ENCODE measurements at regions not wholly inside any gene's neighbourhood (a gene's known extent, or its start where the extent isn't known, plus 50 kb on each side); places are given as distances from the start of the nearest gene placed in this dataset.

DNA sequence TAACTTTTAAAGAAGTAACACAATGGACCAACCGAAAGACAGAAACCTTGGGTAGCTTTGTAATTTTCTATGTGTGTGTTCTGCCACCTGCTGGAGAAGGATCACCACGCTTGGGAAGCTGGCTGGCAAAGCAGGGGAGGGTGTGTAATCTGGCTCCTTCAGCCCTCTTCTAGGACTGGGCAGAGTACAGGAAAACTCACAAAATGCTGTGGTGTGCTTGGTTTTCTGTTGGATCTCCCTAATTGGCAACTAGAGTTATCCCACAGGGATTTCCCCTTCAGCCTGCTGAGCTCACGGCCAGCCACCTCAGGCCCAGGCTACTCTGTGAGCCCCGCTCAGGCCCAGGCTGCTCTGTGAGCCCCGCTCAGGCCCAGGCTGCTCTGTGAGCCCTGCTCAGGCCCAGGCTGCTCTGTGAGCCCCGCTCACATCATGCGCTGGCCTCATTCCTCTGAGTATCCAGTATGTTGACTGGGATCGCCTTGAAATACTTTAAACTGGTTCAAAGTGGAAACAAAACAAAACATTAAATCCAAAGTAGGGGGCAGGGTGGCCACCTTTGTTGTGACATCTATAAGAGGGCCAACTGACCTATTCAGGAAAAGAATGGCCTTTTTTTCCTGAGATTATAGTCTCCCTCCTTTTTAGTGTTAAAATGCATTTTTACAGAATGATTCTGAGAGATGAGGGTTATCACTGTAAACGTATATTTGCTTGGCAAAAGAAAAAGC, 52.0 kb upstream of the RNU6-8 start:
- peak; percentile 62 to 82 for DNase-seq (ENCODE audit: low spot score in 2 of 2)
- TF ChIP-seq EP300 (IDR thresholded peaks at IDR 0.05) (peak in 1 of 2 donors; percentile 15), CTCF (IDR thresholded peaks at IDR 0.05) (peak; percentile 70 to 84 (median 73)), POLR2A (IDR thresholded peaks at IDR 0.05) (no peak)
- WGBS, 2 donors: 39 to 53% methylated on average over 8 to 9 of the region's 9 CpGs
- Histone ChIP-seq H3K36me3 (no peaks in the 10 kb centered on the region), H3K27me3 (no peaks in the 10 kb centered on the region), H3K9me3 (no peaks in the 10 kb centered on the region), H3K4me3 (no peak overlapping the region), H3K27ac (peak overlapping the region; percentile 3 to 85 (median 66)), H3K4me1 (peaks cover 0 to 43% (median 7%) of the 10 kb centered on the region in 4 donors)

DNA sequence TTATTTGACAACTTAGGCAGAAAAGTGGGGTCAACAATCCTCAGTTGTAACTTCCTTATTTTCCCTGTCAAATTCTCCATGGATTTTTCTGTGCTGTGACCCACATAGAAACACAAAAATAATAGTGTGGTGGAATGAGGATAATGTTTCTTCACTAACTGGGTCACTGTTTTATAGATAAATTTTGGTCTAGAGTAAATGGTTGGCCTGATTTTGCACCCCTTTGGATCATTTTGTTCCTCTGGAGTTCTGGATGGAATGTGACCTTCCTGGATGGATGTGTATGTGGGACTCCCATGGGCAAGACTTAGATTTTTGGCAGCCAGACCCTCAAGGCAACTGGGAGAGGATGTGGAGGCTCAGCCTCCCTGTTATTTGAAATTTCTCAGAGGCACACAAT, 52.7 kb upstream of the RNU6-8 start:
- Histone ChIP-seq H3K27me3 (no peaks in the 10 kb centered on the region), H3K27ac (peak overlapping the region; percentile 3 to 85 (median 66)), H3K36me3 (no peaks in the 10 kb centered on the region), H3K4me3 (no peak overlapping the region), H3K4me1 (peaks cover 0 to 43% (median 7%) of the 10 kb centered on the region in 4 donors), H3K9me3 (no peaks in the 10 kb centered on the region)
- DNase-seq (ENCODE audit: low spot score in 2 of 2): no peak
- TF ChIP-seq CTCF (IDR thresholded peaks at IDR 0.05): no peak
- TF ChIP-seq EP300 (IDR thresholded peaks at IDR 0.05): no peak

DNA sequence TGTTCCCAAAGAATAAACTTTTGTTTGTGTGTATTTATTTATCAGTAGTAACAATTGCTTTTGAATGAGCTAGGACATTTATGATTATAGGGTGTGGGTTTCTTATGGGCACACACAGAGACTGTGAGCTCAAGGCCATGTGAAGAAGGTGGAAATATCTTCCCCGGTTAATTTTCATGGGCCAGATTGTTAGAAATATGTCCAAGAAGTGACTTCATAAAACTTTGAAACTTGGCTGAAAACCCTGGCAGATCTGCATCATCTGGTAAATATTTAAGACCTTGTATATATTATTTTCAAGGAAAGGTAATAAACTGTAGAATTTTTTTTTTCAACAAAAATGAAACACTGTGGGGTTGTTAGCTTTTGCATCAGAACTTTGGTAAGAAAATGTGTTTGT, 53.5 kb upstream of the RNU6-8 start:
- Histone ChIP-seq H3K4me1 (peaks cover 0 to 36% (median 7%) of the 10 kb centered on the region in 4 donors), H3K27me3 (no peaks in the 10 kb centered on the region), H3K27ac (peak overlapping the region in 2 of 4 donors; percentile 75 to 85), H3K9me3 (no peaks in the 10 kb centered on the region), H3K36me3 (no peaks in the 10 kb centered on the region), H3K4me3 (no peak overlapping the region)
- DNase-seq (ENCODE audit: low spot score in 2 of 2): no peak
- no peak for TF ChIP-seq EP300 (IDR thresholded peaks at IDR 0.05)
- TF ChIP-seq CTCF (IDR thresholded peaks at IDR 0.05): no peak
- TF ChIP-seq POLR2A (IDR thresholded peaks at IDR 0.05): no peak
- WGBS, 2 donors: 30 to 38% methylated on average over 1 of the region's 1 CpG

GRCh38 chr14:32258336-32258993, 55.4 kb upstream of the RNU6-8 start:
- Histone ChIP-seq H3K27me3 (no peaks in the 10 kb centered on the region), H3K4me1 (peaks cover 0 to 25% (median 5%) of the 10 kb centered on the region in 4 donors), H3K4me3 (no peak overlapping the region), H3K9me3 (peaks cover 0 to 7% (median 0%) of the 10 kb centered on the region in 4 donors), H3K27ac (peak overlapping the region in 1 of 4 donors; percentile 19), H3K36me3 (no peaks in the 10 kb centered on the region)
- 51 to 55% methylated on average over 3 of the region's 3 CpGs for WGBS, 2 donors
- no peak for TF ChIP-seq CTCF (IDR thresholded peaks at IDR 0.05)
- TF ChIP-seq POLR2A (IDR thresholded peaks at IDR 0.05): no peak
- TF ChIP-seq EP300 (IDR thresholded peaks at IDR 0.05): no peak
- DNase-seq (ENCODE audit: low spot score in 2 of 2): no peak

DNA sequence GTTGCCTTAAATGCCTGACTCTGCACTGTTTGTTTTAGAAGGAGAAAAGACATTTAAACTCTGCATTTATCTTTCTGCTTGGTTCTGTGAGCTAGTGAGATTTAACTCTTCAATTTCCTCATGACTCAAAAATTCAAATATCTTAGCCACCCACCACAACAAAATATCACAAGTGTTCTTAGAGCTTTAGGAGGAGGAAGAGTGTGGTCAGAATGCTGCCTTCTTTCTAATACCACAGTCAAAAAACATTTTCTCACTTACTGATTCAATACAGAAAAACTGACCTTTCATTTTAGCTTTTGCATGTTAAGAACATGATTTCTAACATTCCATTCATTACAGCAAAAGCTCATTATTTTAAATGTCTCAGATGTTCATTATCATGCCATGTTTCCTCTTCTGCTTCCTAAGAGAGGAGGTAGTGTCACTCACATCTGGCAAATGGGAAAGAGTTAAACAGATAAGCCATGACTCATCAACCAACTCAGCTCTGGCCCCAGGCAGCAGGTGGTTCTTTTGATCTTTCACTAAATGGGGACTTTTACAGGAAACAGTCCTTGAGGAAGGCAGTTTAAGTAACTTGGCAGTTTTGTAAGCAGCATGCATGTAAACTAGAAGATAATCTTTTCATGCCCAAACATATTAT, 56.4 kb upstream of the RNU6-8 start:
- H3K27ac ChIP-seq: no peak overlapping the region

More for the DNA sequence above, 56.4 kb upstream of the RNU6-8 start:
- DNase-seq (ENCODE audit: low spot score in 2 of 2): no peak
- TF ChIP-seq EP300 (IDR thresholded peaks at IDR 0.05) (no peak), POLR2A (IDR thresholded peaks at IDR 0.05) (no peak), CTCF (IDR thresholded peaks at IDR 0.05) (no peak)
- peaks cover 0 to 17% (median 0%) of the 10 kb centered on the region in 4 donors for H3K9me3 ChIP-seq
- peaks cover 0 to 25% (median 5%) of the 10 kb centered on the region in 4 donors for H3K4me1 ChIP-seq
- no peaks in the 10 kb centered on the region for H3K36me3 ChIP-seq
- no peak overlapping the region for H3K4me3 ChIP-seq
- no peaks in the 10 kb centered on the region for H3K27me3 ChIP-seq

Data from tibial nerve (tissue), 4 donors.